ENCODE measurements at regions not wholly inside any gene's neighbourhood (a gene's known extent, or its start where the extent isn't known, plus 50 kb on each side); places are given as distances from the start of the nearest gene placed in this dataset.
A peak's percentile ranks its signal among the peaks of the same experiment; 100 is the strongest.
"Not testable (repeated sequence)": the region's sequence is repeated elsewhere in the genome, so short reads cannot be mapped to it uniquely, and the experiment has no call there.

DNA sequence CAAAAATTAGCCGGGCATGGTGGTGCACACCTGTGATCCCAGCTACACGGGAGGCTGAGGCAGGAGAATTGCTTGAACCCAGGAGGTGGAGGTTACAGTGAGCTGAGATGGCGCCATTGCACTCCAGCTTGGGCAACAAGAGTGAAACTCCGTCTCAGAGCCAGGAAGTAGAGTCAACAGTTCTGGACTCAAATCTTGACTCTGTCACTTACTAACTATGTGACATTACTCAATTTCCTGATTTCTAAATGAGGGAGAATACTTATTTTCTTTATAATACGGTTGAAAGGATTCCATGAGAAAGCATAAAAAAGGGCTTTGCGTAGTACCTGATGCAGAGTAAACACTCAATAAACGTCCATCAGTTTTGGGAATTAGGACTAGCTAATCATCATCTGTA, 350.7 kb downstream of the SHQ1 start:
- DNase-seq (ENCODE audit: extremely low read depth, low read depth): not testable (repeated sequence)

DNA sequence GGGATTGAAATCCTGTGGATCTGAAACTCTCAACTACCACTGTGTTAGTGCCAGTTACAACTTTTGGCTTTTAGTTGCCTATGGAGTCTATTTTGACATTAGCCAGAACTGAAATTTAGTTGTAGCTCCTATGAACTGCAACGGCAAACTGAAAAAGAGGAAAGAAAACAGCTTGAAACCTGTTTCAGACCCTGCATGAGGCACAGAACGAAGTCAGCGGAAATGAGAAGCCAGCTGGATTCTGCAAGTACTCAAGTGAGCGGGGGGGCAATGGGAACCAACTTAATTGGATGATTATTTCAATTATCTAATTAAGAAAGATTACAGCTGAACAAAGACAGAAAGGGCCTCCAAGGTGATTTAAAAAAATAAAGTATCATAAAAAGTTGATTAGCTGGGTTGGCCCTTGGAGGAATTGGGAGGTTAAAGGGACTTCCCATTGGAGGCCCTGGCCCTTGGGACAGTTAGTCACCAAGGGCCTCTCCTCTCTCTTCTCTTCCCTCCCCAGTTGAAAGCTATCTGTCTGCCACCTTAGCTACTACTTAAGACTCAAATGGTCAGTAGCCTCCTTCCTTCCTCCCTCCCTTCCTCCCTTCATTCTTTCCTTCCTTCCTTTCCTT, 352.1 kb downstream of the SHQ1 start:
- no peak for DNase-seq (ENCODE audit: extremely low read depth, low read depth)

DNA sequence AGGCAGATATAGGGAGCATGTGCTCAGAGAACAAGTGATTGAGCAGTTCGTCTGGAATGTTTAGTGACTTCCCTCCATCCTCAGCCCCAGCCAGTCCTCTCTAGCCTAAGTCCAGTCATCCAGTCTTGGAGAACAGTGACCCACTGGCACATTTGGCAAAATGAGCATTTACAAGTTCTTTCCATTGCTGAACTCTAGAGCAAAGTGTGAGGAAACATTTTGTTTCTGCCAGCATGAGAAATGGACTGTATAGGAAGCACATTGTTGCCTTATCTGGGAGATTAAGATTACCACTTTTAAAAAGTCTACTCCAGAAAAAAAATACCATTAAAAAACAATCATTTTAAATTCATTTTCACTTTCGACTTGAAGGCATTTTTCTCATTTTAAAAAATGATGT, 353.6 kb downstream of the SHQ1 start:
- no peak for DNase-seq (ENCODE audit: extremely low read depth, low read depth)

DNA sequence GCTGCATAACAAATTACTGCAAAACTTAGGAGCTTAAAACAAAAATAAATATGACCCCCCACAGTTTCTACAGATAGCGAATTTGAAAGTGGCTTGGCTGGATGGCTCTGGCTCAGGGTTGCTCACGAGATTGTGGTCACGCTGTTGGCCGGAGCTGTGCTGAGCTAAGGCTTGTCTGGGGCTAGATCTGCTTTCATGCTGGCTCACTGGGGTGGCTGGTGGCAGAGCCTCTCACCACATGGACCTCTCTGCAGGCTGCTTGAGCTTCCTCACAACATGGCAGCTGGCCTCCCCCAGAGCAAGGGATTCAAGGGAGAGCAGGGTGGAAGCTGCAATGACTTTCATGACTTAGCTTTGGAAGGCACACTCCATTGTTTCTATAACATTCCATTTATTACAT, 354.1 kb downstream of the SHQ1 start:
- DNase-seq (ENCODE audit: extremely low read depth, low read depth): no peak

DNA sequence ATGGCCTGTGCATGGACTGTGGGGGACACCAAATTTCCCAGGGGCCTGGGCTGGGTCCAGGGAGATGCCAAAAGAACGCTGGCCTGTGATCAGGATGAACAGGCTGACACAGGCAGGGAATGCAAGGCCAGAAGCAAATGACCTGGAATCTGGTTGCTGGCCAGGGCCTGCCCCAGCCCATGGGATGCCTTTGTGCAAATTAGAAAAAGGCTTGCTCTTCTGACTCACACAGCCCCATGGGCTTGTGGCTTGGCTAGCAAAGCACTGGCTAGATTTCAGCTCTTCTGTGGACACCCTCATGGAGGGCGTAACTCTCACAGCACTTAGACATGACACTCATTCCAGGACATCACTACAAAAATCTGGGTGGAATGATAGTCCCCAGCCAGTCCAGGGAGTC, 356.0 kb downstream of the SHQ1 start:
- DNase-seq (ENCODE audit: extremely low read depth, low read depth): no peak

DNA sequence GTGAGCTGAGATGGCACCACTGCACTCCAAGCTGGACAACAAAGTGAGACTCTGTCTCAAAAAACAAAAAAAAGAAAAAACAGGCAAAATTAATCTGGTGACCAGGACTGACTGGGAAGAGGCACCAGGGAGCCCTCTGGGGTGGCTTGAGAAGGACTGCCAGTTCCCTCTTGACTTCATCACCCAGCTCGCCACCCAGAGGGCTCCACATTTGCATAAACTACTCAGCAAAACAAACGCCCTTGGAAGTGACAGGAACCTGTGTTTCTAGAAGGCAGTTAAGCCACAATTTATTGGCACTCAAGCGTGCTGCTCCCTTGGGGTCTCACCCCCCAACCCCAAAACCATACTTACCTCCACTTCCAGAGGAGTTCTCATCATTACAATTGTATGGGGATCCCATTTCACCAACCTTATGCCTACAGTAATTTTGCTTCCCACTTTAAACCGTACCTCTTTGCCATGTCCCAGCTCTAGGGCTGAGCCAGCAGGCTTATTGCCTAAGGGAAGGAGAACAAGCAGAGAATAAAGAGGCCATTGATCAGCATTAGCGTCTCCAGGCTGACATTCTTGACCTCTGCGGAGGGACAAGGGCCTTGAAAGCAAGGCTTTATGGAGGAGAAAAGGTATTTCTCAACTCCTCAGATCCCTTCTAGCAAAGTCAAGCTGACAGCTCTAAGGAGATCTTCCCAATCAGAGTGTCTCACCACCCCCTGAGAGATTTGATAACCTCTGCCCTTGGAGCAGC, 357.4 kb downstream of the SHQ1 start:
- no peak for DNase-seq (ENCODE audit: extremely low read depth, low read depth)

DNA sequence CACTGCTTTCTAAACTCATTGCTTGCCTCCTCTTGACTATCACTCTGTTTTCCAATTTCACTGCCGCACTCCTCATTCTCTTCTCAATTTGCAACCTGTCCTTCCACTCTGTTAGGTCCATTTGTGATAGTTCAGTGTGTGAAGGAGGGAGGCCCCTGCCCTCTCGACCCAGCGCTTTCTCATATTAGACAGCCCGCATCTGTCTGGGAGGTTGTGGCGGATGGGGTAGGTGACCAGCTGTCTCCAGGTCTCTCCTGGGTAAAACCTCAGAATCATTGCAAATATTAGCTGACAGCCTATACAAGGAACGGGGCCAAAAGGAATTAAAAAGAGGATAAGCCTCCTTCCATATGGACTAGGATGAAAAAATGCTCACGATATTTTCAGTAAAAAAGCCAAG, 358.3 kb downstream of the SHQ1 start:
- no peak for DNase-seq (ENCODE audit: extremely low read depth, low read depth)

DNA sequence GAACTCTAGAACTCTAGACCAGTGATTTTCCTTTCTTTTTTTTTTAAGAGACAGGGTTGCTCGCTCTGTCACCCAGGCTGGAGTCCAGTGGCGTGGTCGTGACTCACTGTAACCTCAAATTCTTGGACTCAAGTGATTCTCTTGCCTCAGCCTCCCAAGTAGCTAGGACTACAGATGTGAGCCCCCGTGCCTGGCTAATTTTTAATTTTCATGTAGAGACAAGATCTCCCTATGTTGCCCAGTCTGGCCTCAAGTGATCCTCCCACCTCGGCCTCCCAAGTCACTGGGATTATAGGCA, 359.6 kb downstream of the SHQ1 start:
- DNase-seq (ENCODE audit: extremely low read depth, low read depth): no peak

DNA sequence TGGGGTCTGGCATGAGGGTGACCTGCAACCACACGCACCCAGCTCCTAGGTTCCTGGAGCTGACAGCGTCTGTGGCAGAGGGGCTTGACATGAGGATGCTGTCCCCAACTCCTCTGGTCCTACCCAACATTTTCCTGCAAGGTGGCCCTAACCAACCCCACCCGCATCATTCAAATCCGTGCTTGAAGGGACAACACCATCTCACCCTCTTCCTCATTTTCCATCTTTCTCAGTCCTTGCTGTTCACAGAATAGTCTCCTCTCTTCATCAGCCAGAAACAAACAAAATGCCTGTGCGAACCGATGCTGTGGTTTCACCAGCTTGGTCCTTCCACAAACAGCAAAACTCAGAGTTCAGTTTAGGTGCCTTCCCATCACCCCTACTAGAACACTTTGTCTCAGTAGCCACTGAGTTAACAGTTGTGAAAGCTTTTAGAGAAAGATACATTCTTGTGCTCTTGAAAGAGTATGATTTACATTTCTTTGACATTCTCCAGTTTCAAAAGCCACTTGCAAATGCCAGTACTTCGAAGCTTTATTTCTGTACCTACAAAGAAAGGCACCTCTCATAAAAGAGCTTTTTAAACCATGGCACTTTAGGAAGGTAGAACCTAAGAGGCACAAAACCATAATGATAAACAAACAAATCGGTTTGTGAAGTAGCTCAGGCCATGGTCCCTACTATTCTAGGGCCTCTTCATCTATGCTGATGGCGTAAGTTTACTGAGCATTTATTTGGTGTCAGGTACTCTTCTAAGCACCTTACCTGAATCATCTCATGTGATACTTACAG, 360.1 kb downstream of the SHQ1 start:
- no peak for DNase-seq (ENCODE audit: extremely low read depth, low read depth)

DNA sequence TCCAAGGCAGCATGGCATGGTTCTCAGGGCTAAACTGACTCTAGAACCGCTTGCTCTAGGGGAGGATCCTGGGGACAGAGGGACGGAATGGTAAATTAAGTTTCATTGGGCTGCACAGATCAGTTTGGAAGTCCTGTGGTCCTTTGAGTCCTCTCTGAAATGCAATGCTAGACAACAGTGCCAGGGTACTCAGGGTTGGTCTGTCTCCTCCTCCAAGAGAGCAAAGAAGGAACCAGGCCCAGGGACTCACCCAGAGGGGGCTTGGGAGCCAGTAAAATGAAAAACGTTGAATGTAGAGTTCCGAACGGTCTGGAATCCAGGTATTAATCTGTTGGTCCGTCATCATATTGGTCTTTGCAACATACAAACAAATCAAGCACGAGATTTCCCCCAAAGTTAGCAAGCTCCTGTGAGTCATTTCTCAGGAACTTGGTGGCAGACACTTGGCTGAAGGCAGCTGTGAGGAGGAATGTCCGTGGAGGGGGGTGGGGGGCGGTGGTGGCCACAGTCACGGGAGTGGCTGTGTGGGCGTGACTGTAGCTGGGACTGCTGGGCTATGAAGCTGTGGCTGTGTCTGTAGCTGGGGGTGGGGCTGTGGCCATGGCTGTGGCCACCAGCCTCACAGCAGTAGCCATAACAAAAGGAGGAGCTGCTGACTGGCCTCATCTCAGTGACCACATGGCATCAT, 361.0 kb downstream of the SHQ1 start:
- no peak for DNase-seq (ENCODE audit: extremely low read depth, low read depth)

DNA sequence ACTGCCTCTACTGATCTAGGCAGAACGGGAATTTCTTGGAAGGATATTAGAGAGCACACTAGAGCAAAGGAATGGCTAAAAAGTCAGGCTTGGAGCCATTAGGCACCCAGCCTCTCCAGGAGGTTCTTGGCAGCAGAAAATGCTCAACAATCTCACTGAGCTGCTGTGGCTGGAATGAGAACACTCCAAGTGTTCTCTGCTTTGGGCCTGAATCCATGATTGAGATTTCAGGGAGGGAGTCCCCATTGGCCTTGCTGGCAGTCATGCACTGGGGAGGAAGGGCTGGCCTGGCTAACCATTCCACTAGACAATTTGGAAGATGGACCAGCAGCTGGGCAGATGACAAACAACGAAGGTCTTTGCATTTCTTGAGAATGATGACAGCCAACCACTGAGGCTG, 362.6 kb downstream of the SHQ1 start:
- DNase-seq (ENCODE audit: extremely low read depth, low read depth): no peak

DNA sequence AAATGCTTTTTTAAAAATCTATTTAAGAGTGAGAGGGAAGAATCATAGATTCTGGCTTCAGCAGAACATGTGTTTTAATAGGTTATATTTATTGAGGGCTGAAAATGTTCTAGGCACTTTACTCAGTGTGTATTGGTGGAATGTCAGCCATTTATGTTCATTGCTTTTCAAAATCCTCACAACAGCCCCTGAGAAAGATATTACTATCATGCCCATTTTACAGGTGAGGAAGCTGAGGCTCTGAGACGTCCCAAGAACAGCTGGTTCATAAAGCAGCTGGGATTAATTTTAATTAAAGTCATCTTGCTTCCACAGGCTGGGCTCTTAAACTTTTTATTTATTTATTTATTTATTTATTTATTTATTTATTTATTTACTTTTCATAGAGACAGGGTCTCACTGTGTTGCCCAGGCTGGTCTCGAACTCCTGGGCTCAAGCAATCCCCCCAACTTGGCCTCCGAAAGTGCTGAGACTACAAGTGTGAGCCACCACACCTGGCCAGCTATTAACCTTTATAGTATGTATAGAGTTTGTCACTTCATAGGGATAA, 364.6 kb downstream of the SHQ1 start:
- DNase-seq (ENCODE audit: extremely low read depth, low read depth): no peak

DNA sequence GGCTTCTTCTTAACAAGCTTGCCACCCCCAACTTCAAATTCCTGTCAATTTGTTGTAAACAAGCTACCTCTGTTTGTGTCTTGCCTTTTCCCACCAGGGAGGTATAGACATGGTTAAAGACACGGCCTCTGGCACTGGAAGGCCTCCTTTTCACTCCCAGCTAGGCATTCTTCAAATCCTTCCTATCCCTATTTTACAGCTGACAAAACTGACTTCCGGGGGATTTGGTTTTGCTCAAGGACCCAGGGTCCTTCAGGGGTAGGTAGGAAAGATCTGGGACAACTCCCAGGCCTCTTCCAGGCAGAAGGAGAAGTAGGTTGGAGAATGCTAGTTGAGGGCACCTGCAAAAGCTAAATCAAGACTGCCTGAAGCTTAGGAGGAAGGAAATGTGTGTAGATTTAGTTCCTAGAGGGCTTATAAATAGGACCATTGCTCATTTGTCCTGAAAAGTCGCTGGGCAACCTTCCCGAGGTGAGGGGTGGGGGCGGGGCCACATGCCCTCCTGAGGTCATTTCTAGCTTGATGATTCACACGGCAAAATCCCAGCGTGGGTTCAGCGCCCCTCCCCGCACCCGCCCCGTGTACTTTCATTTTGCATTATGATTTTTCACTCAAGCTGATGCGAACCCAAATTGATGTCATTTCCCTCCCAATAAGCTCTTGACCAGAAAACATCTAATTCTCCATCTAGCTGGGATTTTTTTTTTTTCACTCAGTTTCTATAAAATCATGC, 365.5 kb downstream of the SHQ1 start:
- peak; percentile 5 for DNase-seq (ENCODE audit: extremely low read depth, low read depth)

DNA sequence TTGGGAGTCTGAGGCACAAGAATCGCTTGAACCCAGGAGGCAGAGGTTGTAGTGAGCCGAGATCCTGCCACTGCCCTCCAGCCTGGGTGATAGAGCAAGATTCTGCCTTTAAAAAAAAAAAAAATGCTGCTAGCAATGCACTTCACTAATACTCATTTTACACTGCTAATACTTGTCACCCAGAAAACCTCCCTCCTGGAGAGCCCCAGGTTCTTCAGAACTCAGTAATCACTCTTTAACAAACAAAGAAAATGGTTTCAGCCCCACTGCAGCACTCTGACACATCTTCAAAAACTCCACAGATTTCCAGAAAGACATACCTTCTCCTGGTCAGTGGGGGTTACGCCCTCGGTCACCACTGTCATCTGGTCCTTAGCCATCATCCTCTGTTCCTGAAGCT, 366.7 kb downstream of the SHQ1 start:
- DNase-seq (ENCODE audit: extremely low read depth, low read depth): no peak

DNA sequence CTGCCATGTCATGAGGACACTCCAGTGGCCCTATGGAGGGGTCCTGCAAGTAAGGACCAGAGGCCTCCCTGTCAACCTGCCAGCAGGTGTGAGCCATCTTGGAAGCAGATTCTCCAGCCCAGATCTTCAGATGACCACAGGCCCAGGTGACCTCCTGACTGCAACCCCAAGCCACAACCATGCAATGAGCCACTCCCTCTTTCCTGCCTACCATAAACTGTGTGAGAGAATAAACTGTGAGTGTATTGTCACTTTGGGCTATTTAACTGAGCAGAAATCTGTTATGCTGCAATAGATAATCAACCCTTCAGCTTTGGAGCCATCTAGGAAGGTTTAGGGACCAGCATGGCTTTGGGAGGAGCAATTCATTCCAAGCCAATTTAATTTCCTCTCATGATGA, 367.9 kb downstream of the SHQ1 start:
- DNase-seq (ENCODE audit: extremely low read depth, low read depth): no peak

DNA sequence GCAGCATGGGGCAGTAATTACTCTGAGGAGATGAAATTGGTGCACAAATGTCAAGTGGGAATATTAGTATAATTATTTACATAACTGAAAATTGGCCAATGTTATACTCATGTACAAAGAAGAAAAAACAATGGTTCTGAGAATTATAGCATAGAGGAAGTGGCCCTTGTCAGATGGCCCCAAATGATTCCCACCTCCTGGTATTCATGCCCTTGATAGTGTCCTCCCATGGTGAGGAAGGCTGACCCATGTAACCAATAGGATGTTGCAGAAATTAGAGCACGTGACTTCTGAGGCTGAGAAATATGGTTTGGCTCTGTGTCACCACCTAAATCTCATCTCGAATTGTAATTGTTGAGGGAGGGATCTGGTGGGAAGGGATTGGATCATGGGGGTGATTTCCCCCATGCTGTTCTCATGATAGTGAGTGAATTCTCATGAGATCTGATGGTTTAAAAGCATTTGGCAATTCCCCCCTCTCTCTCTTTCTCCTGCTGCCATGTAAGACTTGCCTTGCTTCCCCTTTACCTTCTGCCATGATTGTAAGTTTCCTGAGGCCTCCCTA, 368.5 kb downstream of the SHQ1 start:
- DNase-seq (ENCODE audit: extremely low read depth, low read depth): no peak

DNA sequence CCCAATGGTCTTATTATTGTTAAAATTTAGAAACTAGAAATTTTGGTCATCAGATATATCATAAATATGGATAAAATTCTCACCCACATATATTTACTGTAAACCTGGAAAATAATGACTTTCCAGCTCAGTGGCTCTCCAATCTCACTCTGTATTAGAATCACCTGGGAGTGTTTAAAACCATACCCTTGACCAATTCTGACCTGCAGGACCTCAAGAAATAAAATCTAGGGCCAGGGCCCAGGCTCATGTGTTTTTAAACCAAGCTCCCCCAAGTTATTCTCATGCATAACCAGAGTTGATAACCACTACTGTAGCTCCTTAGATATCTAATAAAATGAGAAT, 372.1 kb downstream of the SHQ1 start:
- no peak for DNase-seq (ENCODE audit: extremely low read depth, low read depth)

DNA sequence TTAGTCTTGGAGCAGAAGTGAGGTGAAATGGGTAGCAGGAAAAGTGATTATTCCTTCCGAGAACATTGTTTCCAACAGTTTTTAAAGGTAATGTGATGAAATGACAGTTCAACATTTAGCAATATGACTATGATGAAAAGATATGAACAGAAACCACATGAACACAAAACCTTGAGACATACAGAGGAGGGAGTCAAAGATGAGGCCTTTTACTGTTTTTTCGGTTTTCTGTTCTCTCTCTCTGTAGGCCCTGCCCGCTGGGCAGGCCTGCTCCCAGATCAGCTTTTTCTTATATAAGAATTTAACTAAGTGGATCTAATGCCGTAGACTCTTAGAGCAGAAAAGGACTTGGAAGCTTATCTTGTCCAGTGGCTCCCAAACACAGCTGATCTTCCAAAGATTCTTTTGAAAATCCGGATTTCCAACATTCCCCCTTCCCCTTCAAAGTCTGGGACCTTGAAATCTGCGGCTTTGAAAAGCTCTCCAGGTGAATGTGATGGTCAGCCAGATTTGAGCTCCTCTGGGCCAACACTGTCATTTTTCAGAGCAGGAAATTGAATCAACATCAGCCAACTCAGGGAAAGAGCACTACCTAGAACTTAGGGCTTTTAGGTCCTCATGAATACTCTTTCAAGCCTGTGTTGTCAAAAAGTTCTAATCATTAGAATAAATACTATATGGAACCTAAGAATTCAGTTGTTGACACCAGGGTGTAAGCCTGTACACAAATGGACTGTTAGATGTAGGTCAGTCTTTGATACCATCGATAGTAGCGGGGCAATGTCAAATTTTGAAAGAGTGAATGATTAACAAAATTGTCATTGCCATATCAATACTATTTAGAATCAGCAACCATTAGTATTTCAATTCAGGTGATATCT, 372.7 kb downstream of the SHQ1 start:
- no peak for DNase-seq (ENCODE audit: extremely low read depth, low read depth)

DNA sequence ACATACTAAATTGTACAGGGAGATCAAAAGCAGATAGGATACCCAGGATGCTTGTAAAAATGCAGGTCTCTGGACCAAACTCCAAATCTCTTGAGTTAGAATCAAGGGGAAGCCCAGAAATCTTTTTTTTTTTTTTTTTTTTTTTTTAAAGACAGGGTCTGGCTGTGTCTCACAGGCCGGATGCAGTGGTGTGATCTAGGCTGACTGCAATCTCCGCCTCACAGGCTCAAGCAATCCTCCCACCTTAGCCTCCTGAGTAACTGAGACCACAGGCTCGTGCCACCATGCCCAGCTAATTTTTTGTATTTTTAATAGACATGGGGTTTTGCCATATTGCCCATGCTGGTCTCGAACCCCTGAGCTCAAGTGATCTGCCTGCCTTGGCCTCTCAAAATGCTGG, 373.5 kb downstream of the SHQ1 start:
- no peak for DNase-seq (ENCODE audit: extremely low read depth, low read depth)

Measured in NCI-H460 (cell line).